ENCODE measurements at regions not wholly inside any gene's neighbourhood (a gene's known extent, or its start where the extent isn't known, plus 50 kb on each side); places are given as distances from the start of the nearest gene placed in this dataset.
"Not testable (repeated sequence)": the region's sequence is repeated elsewhere in the genome, so short reads cannot be mapped to it uniquely, and the experiment has no call there.

DNA sequence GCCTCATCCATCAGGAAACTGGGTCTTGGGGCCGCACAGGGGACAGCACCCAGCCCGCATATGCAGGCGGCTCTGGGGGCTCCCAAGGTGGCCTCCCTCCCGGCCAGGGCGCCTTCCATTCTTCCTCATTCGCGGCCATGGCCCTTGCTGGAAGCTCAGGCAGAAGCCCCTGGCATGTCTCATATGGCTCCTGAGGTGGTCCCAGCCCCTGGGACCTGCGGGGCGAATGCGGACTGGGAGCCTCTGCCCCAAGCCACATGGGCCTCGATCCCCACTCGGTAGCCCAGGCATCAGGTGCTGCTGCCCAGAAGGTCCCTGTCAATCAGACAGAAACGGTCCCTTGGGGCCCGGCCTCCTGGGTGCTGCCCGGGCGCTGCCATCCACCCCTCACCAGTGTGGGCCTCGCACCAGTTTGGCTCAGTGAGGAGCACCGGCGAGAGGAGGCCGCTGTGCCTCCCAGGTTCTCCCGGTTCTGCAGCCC, 301.6 kb downstream of the TEX29 start:
- no peak for DNase-seq (ENCODE audit: low spot score)

DNA sequence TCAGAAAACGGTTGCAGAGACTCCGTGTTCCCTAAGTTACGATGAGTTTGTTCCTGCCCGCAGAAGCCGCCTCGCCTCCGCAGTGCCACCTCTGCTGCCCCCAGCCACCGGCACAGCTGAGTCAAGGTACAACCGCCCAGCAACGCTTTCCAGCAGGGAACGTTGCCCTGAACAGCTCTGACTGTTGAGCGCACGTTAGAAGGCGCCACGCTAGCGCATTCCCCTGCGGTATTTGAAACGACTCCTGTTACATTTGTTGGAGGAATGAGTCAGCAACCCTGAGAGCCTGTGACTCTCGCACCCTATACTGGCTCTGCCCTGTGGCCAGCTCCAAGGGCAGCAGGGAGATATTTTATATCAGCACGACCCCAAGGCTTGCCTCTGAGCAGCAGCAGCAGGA, 302.8 kb downstream of the TEX29 start:
- DNase-seq (ENCODE audit: low spot score), result no peak

DNA sequence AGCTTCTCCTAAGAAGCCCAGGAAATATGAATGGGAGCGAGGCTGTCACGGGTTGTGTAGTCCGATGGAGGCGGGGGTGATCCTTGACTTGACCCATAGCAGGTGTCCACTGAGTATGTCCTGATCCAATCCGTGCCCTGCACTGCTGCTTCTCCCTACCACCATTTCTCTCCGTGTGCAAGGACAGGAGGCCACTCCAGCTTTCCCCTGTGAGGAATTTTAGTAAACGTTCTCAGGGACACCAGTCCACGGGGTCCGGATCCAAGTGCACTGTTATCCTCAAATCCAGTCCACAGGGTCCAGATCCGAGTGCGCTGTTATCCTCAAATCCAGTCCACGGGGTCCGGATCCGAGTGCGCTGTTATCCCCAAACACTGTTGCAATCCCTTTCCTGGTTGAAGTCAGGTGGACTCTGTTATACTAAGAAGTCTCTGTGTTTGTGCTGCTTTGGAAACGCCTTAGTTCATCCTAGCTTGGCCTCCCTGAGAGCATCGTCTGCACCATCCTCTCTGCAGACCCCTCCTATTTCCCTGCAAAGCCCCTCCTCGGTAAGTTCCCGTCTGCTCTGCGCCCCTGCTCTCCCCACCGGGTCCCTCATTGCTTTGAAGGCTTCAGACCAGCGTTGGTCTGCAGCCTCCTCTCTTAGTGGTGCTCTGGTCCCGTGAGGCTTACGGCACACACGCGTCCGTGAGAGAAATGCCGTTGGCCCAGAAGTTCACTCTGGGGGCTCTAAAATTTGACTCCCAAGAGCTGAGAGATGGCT, 303.5 kb downstream of the TEX29 start:
- no peak for DNase-seq (ENCODE audit: low spot score)

DNA sequence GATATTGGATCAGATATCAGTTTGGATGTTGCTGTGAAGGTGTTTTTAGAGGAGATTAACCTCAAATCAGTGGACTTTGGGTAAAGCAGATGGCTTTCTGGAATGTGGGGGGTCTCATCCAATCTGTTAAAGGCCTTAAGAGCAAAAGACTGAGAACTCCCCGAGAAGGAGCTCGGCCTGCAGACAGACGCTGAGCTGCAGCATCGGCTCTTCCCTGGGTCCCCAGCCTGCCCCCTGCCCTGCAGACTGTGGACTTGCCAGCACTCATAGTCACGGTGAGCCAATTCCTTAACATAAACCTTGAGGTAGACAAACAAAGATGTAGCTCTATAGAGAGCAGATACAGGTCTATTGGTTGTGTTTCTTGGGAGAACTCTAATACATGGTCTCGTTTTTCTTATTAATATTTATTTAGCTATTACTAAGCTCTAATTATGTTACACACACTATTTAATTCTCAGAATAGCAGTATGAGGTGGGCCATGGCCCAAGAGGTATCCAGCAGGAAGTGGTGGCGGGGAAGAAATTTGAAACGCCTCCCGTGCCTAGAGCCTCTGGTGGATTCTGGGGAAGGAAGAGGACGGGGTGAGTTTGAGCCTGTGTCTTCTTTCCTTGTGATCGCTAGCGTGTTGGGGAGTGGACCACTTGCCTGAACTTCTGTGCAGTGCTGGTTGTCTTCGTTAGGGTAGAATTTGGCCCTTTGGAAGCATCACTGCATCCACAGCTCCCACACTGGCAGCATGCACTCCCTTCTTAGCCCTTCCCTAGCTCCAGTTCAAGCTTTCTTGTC, 305.3 kb downstream of the TEX29 start:
- no peak for DNase-seq (ENCODE audit: low spot score)

DNA sequence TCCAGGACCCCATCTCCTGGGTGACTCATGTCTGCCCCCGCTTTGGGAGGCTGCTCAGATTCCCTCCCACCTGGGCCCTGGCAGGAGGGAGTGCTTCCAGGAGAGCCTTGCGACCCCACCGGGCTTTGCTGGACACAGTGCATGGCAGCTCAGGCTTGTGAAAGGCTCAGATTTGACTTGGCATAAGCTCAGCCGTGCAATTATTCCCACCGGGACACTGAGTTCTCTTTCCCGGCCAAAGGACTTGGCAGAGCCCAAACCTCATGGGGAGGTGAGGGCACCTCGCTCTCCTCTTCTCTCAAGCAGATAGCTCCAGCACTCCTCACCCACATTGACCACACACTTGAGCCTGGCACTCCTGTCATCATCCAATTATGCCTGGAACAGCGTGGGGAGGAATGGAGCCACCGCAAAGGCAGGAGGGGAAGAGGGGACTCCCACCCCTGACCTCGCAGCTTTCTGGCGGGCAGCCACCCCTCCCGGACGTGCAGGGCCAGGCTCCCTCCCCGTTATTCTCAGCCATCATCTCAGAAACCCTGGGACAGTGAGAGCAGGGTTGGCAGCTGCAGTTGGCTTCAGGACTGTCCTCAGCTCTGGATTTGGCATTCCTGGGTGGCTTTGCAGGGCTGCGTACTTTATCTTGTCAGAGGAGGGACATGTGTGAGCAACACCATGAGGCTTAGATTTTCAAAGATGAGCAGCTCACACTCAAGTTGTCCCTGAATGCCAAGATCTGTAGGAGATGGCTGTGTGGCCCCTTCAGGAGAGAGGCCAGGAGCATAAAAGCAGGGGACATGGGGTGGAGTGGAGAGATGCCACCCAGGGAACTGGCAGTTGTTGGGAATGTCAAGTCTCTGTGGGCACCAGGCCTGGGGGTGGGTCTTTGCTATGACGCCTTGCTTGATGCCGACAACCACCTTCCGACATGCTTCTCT, 306.2 kb downstream of the TEX29 start:
- DNase-seq (ENCODE audit: low spot score), result no peak

DNA sequence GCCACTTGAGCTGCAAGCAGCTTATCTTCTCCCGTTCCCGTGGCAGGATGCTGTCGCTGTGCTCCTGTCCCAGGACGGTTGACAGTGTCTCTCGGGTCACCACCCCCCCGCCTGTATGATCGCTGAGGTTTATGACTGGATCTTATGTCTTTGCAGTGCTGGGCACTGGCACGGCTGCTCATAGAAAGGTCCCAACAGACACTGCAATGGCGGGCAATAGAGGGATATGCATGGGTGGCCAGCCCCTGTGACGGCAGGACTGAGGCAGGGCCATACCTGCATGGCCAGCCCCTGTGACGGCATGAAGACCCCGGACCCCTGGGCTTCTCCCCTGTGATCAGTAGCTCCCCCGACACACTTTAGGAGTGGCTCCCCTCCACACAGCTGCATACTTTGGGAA, 307.2 kb downstream of the TEX29 start:
- DNase-seq (ENCODE audit: low spot score), result no peak

DNA sequence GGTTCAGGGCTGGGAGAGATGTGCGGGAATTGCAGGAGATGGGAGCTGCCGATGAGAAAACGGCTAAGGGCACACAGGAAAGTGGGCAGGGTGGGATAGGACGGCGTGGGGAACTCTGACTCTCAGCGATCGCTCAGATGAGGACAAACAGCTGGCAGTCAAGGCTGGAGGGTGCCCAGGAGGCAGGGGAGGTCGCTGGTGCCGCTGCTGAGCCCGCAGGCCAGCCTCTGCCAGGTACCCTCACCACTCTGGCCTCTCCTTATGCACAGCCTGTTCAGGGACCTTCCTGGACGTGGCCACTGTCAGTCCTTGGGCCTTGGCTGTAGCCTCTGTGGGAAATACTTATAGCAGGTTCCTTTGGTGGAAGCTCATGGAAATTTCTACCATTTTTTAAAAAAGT, 308.6 kb downstream of the TEX29 start:
- DNase-seq (ENCODE audit: low spot score), result no peak

DNA sequence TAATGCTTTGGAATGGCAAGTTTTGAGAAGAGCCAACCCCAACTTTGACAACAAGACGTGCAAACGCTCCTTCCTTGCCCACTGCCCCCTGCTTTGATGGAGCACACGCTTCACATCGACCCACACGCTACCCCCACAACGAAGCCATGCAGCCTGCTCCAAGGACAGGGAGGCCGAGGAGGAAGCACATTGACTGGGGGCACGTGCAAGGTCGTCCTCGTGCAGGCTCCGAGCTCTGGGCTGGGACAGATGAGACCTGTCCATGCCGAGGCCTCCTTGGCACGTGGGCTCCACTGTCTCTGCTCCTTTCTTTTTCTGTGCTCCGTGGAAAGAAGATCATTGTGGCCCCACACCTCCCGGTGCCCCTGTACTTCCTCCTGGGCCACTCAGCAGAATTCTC, 309.0 kb downstream of the TEX29 start:
- no peak for DNase-seq (ENCODE audit: low spot score)

DNA sequence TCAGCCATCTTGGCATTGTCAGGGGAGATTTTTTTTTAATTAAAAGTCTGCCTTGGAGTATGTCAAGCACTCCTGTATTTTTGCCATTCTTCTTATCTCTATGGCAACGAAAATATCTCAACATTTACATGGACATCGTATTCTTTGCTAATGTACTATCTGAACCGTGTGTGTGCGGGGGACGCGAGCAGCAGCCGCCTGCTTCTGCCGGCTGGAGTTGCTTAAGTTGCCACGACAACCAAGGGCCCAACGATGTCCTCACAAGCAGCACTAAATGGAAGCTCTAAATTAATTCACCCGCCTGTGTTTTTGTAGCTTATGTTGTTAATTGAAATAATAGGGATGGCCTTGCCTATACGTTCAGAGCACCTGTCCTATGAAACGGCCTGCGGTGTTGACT, 309.5 kb downstream of the TEX29 start:
- DNase-seq (ENCODE audit: low spot score), result no peak

DNA sequence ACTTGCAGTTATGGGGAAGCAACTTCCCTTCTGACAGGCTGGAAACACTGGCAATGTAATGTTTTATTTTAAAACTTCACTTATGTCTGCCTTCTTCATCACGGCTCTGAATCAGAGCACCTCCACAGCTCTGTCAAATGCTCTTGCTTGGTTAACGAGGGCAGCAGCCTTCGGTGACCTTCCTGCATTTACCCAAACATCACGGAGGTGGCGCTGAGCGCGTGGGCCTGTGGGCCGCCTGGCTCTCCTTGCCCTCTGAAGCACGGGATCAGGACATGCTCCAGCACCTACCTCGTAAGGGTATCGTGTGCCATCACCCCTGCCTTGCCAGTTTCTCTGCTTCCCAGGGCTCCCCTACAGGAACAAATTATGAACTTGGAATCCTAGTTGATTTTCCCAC, 310.0 kb downstream of the TEX29 start:
- DNase-seq (ENCODE audit: low spot score), result no peak

DNA sequence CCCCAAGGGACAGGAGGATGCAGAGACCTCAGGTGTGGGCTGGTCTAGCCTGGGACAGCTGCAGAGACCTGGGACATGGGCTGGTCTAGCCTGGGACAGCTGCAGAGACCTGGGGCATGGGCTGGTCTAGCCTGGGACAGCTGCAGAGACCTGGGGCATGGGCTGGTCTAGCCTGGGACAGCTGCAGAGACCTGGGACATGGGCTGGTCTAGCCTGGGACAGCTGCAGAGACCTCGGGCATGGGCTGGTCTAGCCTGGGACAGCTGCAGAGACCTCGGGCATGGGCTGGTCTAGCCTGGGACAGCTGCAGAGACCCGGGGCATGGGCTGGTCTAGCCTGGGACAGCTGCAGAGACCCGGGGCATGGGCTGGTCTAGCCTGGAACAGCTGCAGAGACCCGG, 310.8 kb downstream of the TEX29 start:
- DNase-seq (ENCODE audit: low spot score), result not testable (repeated sequence)

DNA sequence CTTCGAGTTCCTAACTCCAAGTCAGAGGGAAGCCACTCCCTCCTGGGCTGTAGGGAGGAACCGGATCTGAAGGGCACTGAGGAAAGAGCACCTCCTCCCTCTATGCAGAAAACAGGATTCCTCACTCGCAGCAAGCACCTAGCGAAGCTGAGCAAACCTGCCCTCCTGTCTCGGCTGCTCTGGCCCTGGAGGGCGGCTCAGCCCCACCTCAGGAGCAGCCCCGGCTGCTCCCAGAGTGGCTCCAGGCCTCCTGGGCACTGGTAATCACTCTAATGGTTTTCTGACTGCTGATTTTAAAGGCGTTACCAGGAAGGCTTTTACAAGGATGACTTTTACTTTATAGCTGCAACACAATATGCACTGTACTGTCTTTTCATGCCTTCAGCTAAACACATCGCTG, 312.5 kb downstream of the TEX29 start:
- DNase-seq (ENCODE audit: low spot score), result no peak

DNA sequence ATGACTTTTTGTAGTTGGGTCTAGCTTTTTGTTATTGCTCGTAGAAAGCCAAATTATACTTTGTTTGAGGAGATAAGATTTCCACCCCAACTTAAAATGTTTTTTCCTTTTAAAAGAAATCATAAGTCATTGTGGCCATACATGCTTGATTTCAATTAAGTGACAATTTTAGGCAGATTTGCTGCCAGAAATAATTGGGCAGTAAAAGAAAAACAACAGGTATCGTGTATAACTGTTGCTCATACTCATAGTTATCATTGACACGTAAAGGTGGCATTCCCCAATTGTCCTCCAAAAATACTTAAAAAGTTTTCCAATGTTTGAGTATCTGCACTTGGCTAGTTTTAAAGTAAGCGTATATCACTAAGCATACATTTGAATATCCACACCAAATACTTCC, 313.0 kb downstream of the TEX29 start:
- DNase-seq (ENCODE audit: low spot score), result no peak

DNA sequence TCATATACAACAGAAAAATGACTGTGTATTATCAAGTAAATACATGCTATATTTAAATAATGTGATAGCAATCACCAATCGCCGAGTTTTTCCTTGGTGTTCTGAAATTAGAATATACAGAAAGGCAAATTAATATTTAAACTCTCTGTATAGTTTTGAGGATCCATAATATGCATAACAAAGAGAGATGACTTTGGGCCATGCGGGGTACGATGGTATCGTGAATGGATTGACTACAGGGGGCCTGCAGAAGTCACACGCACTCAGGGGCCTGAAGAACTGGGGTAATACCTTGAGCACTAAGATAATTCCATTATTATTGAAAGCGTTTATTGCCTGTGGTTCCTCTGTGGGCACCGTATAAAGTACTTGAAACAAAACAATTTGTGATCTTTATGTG, 314.0 kb downstream of the TEX29 start:
- DNase-seq (ENCODE audit: low spot score), result no peak

DNA sequence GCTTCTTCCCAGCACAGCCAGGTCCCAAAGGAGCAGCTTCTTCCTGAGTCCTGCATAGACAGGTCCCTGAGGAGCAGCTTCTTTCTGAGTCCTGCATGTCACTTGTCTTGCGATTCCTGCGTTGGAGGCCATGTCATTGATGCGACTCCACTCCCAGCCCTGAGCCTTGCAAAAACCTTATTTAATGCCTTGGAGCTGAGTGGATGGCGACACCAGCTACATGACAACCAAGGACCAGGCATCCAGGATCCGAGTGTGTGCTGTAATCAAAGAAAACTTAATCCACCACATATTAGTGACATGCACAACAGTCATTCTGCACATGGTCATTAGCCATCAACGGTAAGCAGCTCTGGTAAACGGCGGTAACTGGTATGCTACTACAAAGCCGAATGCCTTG, 315.8 kb downstream of the TEX29 start:
- DNase-seq (ENCODE audit: low spot score), result no peak

DNA sequence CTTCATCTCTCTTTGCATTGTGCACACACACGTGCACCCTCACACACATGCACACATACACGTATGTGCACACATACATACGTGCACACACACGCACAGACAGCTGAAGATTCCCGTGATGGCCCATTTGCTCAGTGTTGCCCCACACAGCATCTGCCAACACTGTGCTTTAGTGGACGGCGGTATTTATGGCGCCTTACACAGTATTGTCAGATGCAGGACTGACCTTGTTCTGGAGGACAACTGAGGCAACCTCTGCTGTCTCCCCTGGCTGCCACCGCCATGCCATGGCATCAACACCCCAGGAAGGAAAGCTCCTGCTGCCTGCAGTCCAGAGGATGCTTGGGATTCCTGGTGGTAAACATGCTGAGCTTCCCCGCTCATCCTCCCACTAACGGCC, 316.4 kb downstream of the TEX29 start:
- no peak for DNase-seq (ENCODE audit: low spot score)

DNA sequence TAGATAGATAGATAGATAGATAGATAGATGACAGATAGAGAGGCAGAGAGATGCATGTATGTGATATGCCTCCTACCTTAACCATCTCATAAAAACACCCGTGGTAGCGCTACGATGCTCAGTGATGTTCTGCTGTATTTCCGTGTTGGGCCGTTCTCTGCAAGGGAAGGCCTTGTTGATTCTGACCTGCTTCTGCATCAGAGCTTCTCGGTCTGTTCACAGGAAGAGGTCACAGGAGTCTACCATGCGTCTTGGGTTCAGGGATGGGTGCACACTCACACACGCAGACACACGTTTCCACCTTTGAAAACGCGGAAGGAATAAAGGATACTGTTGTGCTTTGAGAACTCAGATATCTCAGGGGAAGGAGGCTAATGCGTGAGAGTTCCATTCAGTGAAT, 316.9 kb downstream of the TEX29 start:
- no peak for DNase-seq (ENCODE audit: low spot score)

DNA sequence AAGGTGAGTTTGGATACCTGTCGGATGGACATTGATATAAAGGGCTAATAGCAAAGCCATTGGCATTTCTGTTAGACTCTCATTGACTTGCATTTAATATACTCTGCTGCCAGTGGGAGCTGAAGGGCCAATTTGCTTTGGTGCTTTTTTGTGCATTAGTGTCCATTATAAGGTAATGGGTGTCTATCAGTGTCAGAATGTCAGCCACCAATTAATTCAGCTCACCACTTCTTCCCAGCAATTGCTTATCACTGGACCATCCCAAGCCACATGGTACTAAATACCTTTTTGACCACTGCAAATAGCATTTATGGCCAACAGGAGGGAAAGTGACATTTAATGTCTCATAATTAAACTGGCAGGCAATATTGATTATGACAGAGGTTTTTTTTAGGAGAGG, 317.8 kb downstream of the TEX29 start:
- DNase-seq (ENCODE audit: low spot score), result no peak

DNA sequence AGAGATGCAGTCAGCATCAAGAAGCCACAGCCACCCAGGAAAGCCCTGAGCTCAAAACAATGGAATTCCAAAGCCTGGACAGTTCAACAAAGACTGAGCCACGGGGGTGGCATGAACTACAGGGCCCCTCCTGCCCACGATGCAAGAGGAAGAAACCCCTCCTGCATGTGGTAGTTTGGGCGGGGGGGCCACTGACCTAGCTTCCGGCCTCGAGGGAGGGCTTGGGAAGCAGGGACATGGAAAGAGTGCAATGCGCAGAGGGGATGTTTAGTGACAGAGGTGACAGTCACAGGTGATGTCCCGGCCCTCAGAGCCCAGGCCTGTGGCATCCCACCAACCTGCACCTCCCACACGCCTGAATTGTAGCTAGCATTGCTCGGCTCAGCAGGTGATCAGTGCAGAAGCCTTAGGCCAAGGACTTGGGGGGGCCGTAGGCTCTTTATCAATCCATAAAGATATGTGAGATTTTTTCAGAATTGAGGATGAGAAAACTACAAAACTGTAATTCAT, 318.8 kb downstream of the TEX29 start:
- no peak for DNase-seq (ENCODE audit: low spot score)

DNA sequence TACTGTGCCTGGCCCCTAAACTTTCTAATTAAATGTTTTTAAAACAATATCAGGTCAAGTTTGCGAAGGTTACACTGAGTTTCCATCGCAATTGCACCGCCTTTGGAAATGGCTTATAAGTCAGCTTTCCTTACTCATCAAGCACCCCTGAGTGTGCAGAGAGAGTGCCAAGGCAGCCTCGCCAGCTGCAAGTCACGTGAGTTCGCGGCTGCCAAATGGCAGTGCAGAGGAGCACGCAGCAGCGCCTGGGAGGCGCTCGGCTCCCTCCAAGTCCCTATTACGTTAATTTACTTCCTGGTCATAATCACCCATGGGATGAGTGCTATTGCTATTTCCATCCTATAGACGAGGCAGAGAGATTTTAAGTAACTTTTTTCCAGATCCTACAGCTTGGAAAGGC, 319.6 kb downstream of the TEX29 start:
- no peak for DNase-seq (ENCODE audit: low spot score)

DNA sequence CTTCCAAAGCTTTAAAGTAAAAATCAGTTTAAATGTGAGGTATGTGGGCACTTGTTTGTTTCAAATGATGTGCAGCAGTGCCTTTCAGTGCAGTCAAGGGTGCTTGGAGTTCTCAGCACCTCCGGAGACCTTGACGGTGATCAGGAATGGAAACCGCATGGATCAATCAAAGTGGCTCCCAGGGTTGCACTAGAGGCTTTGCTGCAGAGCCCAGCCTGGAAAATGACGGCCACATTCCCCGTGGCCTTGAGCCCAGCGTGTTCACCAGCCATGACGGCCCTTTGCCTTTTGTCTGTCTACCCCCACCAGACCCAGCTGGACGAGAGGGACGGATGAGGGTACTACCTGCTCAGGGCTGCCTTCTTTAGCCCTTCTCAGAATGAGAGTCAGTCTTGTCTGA, 320.0 kb downstream of the TEX29 start:
- no peak for DNase-seq (ENCODE audit: low spot score)

DNA sequence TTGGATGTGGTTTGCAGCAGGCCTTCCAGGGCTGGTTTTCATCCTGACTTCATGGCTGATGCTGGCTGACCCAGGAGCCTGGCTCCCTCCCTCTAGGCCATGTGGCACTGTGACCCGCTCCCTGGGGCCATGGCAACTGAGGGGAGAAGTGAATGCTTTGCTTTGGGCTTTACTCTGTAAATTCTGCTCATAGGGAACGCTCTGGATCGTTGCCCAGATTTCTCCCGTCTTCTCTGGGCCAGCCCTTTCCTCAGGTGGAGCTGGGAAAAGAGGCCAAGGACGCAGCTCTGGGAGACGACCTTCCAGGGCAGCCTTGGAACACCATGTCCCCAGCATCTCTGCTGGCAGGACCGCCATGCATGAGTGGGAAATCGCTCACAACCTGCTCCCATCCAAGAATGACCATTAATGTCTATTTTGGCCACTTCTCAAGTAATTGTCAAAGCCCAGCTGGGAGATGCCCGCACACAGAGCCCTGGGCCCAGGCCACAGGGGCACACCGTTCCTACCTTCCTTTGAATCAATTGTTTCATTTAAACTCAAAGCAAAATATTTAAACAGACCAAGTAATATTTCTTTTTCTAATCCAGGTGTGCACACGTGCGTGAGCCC, 321.8 kb downstream of the TEX29 start:
- DNase-seq (ENCODE audit: low spot score), result no peak

Measured in RKO (cell line).